Activated CD8-positive, alpha-beta memory T cell treated with anti-CD3 and anti-CD28 coated beads, Interleukin-2, amount 10 ng/mL, durations not matched to agents 7 days and 5 days (primary cell): ENCODE measurements at regions not wholly inside any gene's neighbourhood (a gene's known extent, or its start where the extent isn't known, plus 50 kb on each side); places are given as distances from the start of the nearest gene placed in this dataset.

Source experiments
- ATAC-seq: fragments of 150-1000 bp; cut with Tn5 transposase; one replicate; pipeline ENCODE4 v1.10.0; 2021; ENCODE audit warnings: moderate library complexity
- CTCF ChIA-PET: fragments of 350-600 bp; sonication (Branson Sonifier 250); formaldehyde crosslinking; loops from one replicate; lab custom pipeline; 2021; ENCODE audit warnings: antibody characterized with exemption; lab: Charles Lee
- DNase-seq: peaks from one replicate; pipeline ENCODE4 v3.0.0-alpha.2; 2020
- H3K27ac Mint-ChIP-seq: one replicate; pipeline ENCODE4 v1.8.0; 2021; ENCODE audit warnings: mild to moderate bottlenecking, mixed read lengths
- H3K27me3 Mint-ChIP-seq: one replicate; pipeline ENCODE4 v1.8.0; 2021; ENCODE audit warnings: mixed read lengths
- H3K36me3 Mint-ChIP-seq: one replicate; pipeline ENCODE4 v1.8.0; 2021; ENCODE audit warnings: mild to moderate bottlenecking, mixed read lengths
- H3K4me1 Mint-ChIP-seq: one replicate; pipeline ENCODE4 v1.8.0; 2021; ENCODE audit warnings: mixed read lengths
- H3K4me3 Mint-ChIP-seq: one replicate; pipeline ENCODE4 v1.8.0; 2021; ENCODE audit warnings: mild to moderate bottlenecking, moderate library complexity, mixed read lengths
- H3K9me3 Mint-ChIP-seq: one replicate; pipeline ENCODE4 v1.8.0; 2022; ENCODE audit warnings: low read depth, mixed read lengths

GRCh38 chr4:96784336-96784735, 944.4 kb downstream of the PDHA2 start:
- no peaks in the 10 kb centered on the region for H3K9me3 Mint-ChIP-seq
- no peaks in the 10 kb centered on the region for H3K4me1 Mint-ChIP-seq
- DNase-seq (no peak), ATAC-seq (no peak)
- no peaks in the 10 kb centered on the region for H3K36me3 Mint-ChIP-seq
- H3K27ac Mint-ChIP-seq = no peak overlapping the region
- CTCF ChIA-PET = no interaction called here
- H3K27me3 Mint-ChIP-seq = no peaks in the 10 kb centered on the region
- no peak overlapping the region for H3K4me3 Mint-ChIP-seq

- DNase-seq (no peak), ATAC-seq (no peak)
- no peaks in the 10 kb centered on the region for H3K27me3 Mint-ChIP-seq
- CTCF ChIA-PET = no interaction called here
- no peak overlapping the region for H3K4me3 Mint-ChIP-seq
- H3K9me3 Mint-ChIP-seq = no peaks in the 10 kb centered on the region
- no peak overlapping the region for H3K27ac Mint-ChIP-seq
- no peaks in the 10 kb centered on the region for H3K36me3 Mint-ChIP-seq
- H3K4me1 Mint-ChIP-seq = no peaks in the 10 kb centered on the region
Observed at GRCh38 chr4:96786306-96786705, 946.4 kb downstream of the PDHA2 start.

GRCh38 chr4:96787766-96788165, 947.9 kb downstream of the PDHA2 start:
- peaks cover 4% of the 10 kb centered on the region for H3K9me3 Mint-ChIP-seq
- no peak overlapping the region for H3K4me3 Mint-ChIP-seq
- no peak overlapping the region for H3K27ac Mint-ChIP-seq
- CTCF ChIA-PET = no interaction called here
- DNase-seq (no peak), ATAC-seq (no peak)
- no peaks in the 10 kb centered on the region for H3K27me3 Mint-ChIP-seq
- no peaks in the 10 kb centered on the region for H3K36me3 Mint-ChIP-seq
- H3K4me1 Mint-ChIP-seq = no peaks in the 10 kb centered on the region

- Mint-ChIP-seq H3K4me3 (no peak overlapping the region), H3K36me3 (no peaks in the 10 kb centered on the region), H3K27ac (no peak overlapping the region), H3K9me3 (peaks cover 3% of the 10 kb centered on the region), H3K4me1 (no peaks in the 10 kb centered on the region), H3K27me3 (no peaks in the 10 kb centered on the region)
- CTCF ChIA-PET = no interaction called here
- ATAC-seq (no peak), DNase-seq (no peak)
Observed at GRCh38 chr4:96809563-96809962, 969.7 kb downstream of the PDHA2 start.

GRCh38 chr4:96827086-96827485, 987.2 kb downstream of the PDHA2 start:
- Mint-ChIP-seq H3K4me1 (no peaks in the 10 kb centered on the region), H3K4me3 (no peak overlapping the region), H3K27ac (no peak overlapping the region), H3K36me3 (no peaks in the 10 kb centered on the region), H3K9me3 (peaks cover 6% of the 10 kb centered on the region), H3K27me3 (no peaks in the 10 kb centered on the region)
- CTCF ChIA-PET = no interaction called here
- no peak for ATAC-seq
- no peak for DNase-seq

- Mint-ChIP-seq H3K4me3 (no peak overlapping the region), H3K9me3 (peaks cover 4% of the 10 kb centered on the region), H3K27ac (no peak overlapping the region), H3K36me3 (no peaks in the 10 kb centered on the region), H3K4me1 (no peaks in the 10 kb centered on the region), H3K27me3 (no peaks in the 10 kb centered on the region)
- CTCF ChIA-PET = no interaction called here
- DNase-seq (no peak), ATAC-seq (no peak)
Observed at GRCh38 chr4:96833831-96834230, 993.9 kb downstream of the PDHA2 start.

- Mint-ChIP-seq H3K27me3 (no peaks in the 10 kb centered on the region), H3K36me3 (no peaks in the 10 kb centered on the region), H3K9me3 (peaks cover 2% of the 10 kb centered on the region), H3K4me1 (no peaks in the 10 kb centered on the region), H3K4me3 (no peak overlapping the region), H3K27ac (no peak overlapping the region)
- CTCF ChIA-PET = no interaction called here
- ATAC-seq (no peak), DNase-seq (no peak)
Observed at GRCh38 chr4:96835991-96836390, 996.1 kb downstream of the PDHA2 start.

GRCh38 chr4:96839441-96839840, 999.5 kb downstream of the PDHA2 start:
- Mint-ChIP-seq H3K4me3 (no peak overlapping the region), H3K27ac (no peak overlapping the region), H3K36me3 (no peaks in the 10 kb centered on the region), H3K9me3 (peaks cover 2% of the 10 kb centered on the region), H3K4me1 (no peaks in the 10 kb centered on the region), H3K27me3 (no peaks in the 10 kb centered on the region)
- ATAC-seq (no peak), DNase-seq (no peak)
- CTCF ChIA-PET = no interaction called here

GRCh38 chr4:96841801-96842200, 1001.9 kb downstream of the PDHA2 start:
- Mint-ChIP-seq H3K4me1 (no peaks in the 10 kb centered on the region), H3K4me3 (no peak overlapping the region), H3K27ac (no peak overlapping the region), H3K9me3 (no peaks in the 10 kb centered on the region), H3K27me3 (no peaks in the 10 kb centered on the region), H3K36me3 (no peaks in the 10 kb centered on the region)
- ATAC-seq (no peak), DNase-seq (no peak)
- CTCF ChIA-PET = no interaction called here

GRCh38 chr4:96844858-96845490, 1005.1 kb downstream of the PDHA2 start:
- no peaks in the 10 kb centered on the region for H3K9me3 Mint-ChIP-seq
- H3K4me1 Mint-ChIP-seq = no peaks in the 10 kb centered on the region
- ATAC-seq = no peak
- DNase-seq = no peak
- no peak overlapping the region for H3K4me3 Mint-ChIP-seq
- H3K27me3 Mint-ChIP-seq = no peaks in the 10 kb centered on the region
- H3K27ac Mint-ChIP-seq = no peak overlapping the region
- H3K36me3 Mint-ChIP-seq = no peaks in the 10 kb centered on the region
- CTCF ChIA-PET = no interaction called here

GRCh38 chr4:96845819-96846218, 1005.9 kb downstream of the PDHA2 start:
- no peaks in the 10 kb centered on the region for H3K27me3 Mint-ChIP-seq
- no peak overlapping the region for H3K4me3 Mint-ChIP-seq
- H3K36me3 Mint-ChIP-seq = no peaks in the 10 kb centered on the region
- CTCF ChIA-PET = no interaction called here
- no peaks in the 10 kb centered on the region for H3K9me3 Mint-ChIP-seq
- H3K27ac Mint-ChIP-seq = no peak overlapping the region
- ATAC-seq (no peak), DNase-seq (no peak)
- H3K4me1 Mint-ChIP-seq = no peaks in the 10 kb centered on the region

GRCh38 chr4:96874657-96875056, 1034.8 kb downstream of the PDHA2 start:
- DNase-seq = no peak
- H3K27ac Mint-ChIP-seq = no peak overlapping the region
- no peak overlapping the region for H3K4me3 Mint-ChIP-seq
- H3K4me1 Mint-ChIP-seq = no peaks in the 10 kb centered on the region
- CTCF ChIA-PET = no interaction called here
- H3K36me3 Mint-ChIP-seq = no peaks in the 10 kb centered on the region
- no peaks in the 10 kb centered on the region for H3K27me3 Mint-ChIP-seq
- peaks cover 3% of the 10 kb centered on the region for H3K9me3 Mint-ChIP-seq
- ATAC-seq = no peak

GRCh38 chr4:96879527-96879926, 1039.6 kb downstream of the PDHA2 start:
- DNase-seq (no peak), ATAC-seq (no peak)
- Mint-ChIP-seq H3K9me3 (peaks cover 7% of the 10 kb centered on the region), H3K27ac (no peak overlapping the region), H3K27me3 (no peaks in the 10 kb centered on the region), H3K4me3 (no peak overlapping the region), H3K4me1 (no peaks in the 10 kb centered on the region), H3K36me3 (no peaks in the 10 kb centered on the region)
- CTCF ChIA-PET = no interaction called here

GRCh38 chr4:96887857-96888256, 1048.0 kb downstream of the PDHA2 start:
- no peak overlapping the region for H3K4me3 Mint-ChIP-seq
- no peak for DNase-seq
- CTCF ChIA-PET = no interaction called here
- no peak overlapping the region for H3K27ac Mint-ChIP-seq
- no peaks in the 10 kb centered on the region for H3K27me3 Mint-ChIP-seq
- H3K4me1 Mint-ChIP-seq = no peaks in the 10 kb centered on the region
- no peaks in the 10 kb centered on the region for H3K36me3 Mint-ChIP-seq
- no peak for ATAC-seq
- H3K9me3 Mint-ChIP-seq = peaks cover 2% of the 10 kb centered on the region

- no peaks in the 10 kb centered on the region for H3K27me3 Mint-ChIP-seq
- H3K4me1 Mint-ChIP-seq = no peaks in the 10 kb centered on the region
- CTCF ChIA-PET = no interaction called here
- peaks cover 7% of the 10 kb centered on the region for H3K9me3 Mint-ChIP-seq
- no peak overlapping the region for H3K27ac Mint-ChIP-seq
- no peak overlapping the region for H3K4me3 Mint-ChIP-seq
- no peak for ATAC-seq
- DNase-seq = no peak
- no peaks in the 10 kb centered on the region for H3K36me3 Mint-ChIP-seq
Observed at GRCh38 chr4:96894621-96895020, 1054.7 kb downstream of the PDHA2 start.
